ENCODE measurements at regions not wholly inside any gene's neighbourhood (a gene's known extent, or its start where the extent isn't known, plus 50 kb on each side); places are given as distances from the start of the nearest gene placed in this dataset.

DNA sequence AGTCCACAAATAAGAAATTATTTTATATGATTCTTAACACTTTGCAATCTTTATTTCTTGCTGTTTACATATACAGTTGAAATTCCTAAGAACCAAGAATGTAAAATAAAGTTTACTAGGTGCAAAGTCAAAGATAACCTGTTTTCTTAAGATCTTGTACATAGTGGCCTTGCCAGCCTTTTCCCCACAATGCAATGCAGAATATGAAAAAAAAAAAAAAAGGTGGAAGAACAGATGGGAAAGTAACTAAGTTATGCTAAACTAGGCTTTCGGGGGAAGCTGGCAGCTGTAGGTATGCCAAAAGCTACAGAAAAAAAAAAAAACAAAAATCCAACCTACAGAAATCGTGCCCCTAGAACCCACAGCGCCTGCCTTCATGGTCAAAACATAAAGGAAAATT lies 1588.4 kb downstream of the STIM2 start:
- TF ChIP-seq SIN3A (IDR thresholded peaks at IDR 0.05; ENCODE audit: borderline replicate concordance, insufficient read depth, low read depth, low read length) (no peak), REST (IDR thresholded peaks at IDR 0.05; ENCODE audit: insufficient read depth in 1 of 2, low read depth in 2 of 2, low read length in 1 of 2) (no peak), TCF7L2 (IDR thresholded peaks at IDR 0.05; ENCODE audit: low read depth, low read length) (no peak), POLR2AphosphoS5 (IDR thresholded peaks at IDR 0.05; ENCODE audit: low read depth, low read length) (no peak)
- TF ChIP-seq, protein P1, sequence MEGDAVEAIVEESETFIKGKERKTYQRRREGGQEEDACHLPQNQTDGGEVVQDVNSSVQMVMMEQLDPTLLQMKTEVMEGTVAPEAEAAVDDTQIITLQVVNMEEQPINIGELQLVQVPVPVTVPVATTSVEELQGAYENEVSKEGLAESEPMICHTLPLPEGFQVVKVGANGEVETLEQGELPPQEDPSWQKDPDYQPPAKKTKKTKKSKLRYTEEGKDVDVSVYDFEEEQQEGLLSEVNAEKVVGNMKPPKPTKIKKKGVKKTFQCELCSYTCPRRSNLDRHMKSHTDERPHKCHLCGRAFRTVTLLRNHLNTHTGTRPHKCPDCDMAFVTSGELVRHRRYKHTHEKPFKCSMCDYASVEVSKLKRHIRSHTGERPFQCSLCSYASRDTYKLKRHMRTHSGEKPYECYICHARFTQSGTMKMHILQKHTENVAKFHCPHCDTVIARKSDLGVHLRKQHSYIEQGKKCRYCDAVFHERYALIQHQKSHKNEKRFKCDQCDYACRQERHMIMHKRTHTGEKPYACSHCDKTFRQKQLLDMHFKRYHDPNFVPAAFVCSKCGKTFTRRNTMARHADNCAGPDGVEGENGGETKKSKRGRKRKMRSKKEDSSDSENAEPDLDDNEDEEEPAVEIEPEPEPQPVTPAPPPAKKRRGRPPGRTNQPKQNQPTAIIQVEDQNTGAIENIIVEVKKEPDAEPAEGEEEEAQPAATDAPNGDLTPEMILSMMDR (IDR thresholded peaks at IDR 0.05), result no peak

All from Panc1 (cell line).